ENCODE measurements at regions not wholly inside any gene's neighbourhood (a gene's known extent, or its start where the extent isn't known, plus 50 kb on each side); places are given as distances from the start of the nearest gene placed in this dataset.
"Not testable (repeated sequence)": the region's sequence is repeated elsewhere in the genome, so short reads cannot be mapped to it uniquely, and the experiment has no call there.

GRCh38 chr13:68713394-68713793, 1394.2 kb upstream of the ATXN8OS start:
- H3K4me1 ChIP-seq (ENCODE audit: control insufficient read depth, extremely low read depth, insufficient read depth, low read length) = no peaks in the 10 kb centered on the region
- no peak overlapping the region for H3K4me3 ChIP-seq (ENCODE audit: control insufficient read depth in 2 of 3, extremely low read depth in 1 of 3, insufficient read depth in 2 of 3, low read depth in 1 of 3, low read length in 3 of 3)
- H4K20me1 ChIP-seq (ENCODE audit: control insufficient read depth, extremely low read depth, insufficient read depth, low read length) = no peaks in the 10 kb centered on the region
- DNase-seq (ENCODE audit: low read depth, low spot score) (no peak), FAIRE-seq (no peak)
- H3K79me2 ChIP-seq (ENCODE audit: control insufficient read depth, insufficient read depth, low read length) = no peaks in the 10 kb centered on the region
- H3K9me1 ChIP-seq (ENCODE audit: control insufficient read depth, extremely low read depth, insufficient read depth, low read length) = no peaks in the 10 kb centered on the region
- TF ChIP-seq EZH2 (IDR thresholded peaks at IDR 0.05; ENCODE audit: low read length) (no peak), CTCF (optimal IDR thresholded peaks at IDR 0.05 in 1 of 3, IDR thresholded peaks at IDR 0.05 in 1 of 3, conservative IDR thresholded peaks at IDR 0.05 in 1 of 3; ENCODE audit: extremely low read depth in 1 of 3, insufficient read depth in 2 of 3, low read length in 3 of 3) (no peak)
- no peaks in the 10 kb centered on the region for H3K27me3 ChIP-seq (ENCODE audit: control insufficient read depth, extremely low read depth, insufficient read depth, low read length)
- dilution Hi-C loops (cut with MboI; ENCODE audit: extremely low pct_ligation_motif_present, low sequenced_read_pairs) = no loop called here
- H3K9ac ChIP-seq (ENCODE audit: control insufficient read depth, extremely low read depth, insufficient read depth, low read length) = no peak overlapping the region
- H3K27ac ChIP-seq (ENCODE audit: control insufficient read depth, insufficient read depth, low read length) = no peak overlapping the region
- H2AFZ ChIP-seq (ENCODE audit: control insufficient read depth, low read length) = no peak overlapping the region
- H3K36me3 ChIP-seq (ENCODE audit: control insufficient read depth in 2 of 2, extremely low read depth in 1 of 2, insufficient read depth in 2 of 2, low read length in 2 of 2) = no peaks in the 10 kb centered on the region
- no peaks in the 10 kb centered on the region for H3K9me3 ChIP-seq (ENCODE audit: control insufficient read depth, low read depth, low read length)
- no peak overlapping the region for H3K4me2 ChIP-seq (ENCODE audit: control insufficient read depth, extremely low read depth, insufficient read depth, low read depth, low read length)

- Histone ChIP-seq H3K4me1 (ENCODE audit: control insufficient read depth, extremely low read depth, insufficient read depth, low read length) (no peaks in the 10 kb centered on the region), H4K20me1 (ENCODE audit: control insufficient read depth, extremely low read depth, insufficient read depth, low read length) (no peaks in the 10 kb centered on the region), H3K9me1 (ENCODE audit: control insufficient read depth, extremely low read depth, insufficient read depth, low read length) (no peaks in the 10 kb centered on the region), H3K4me2 (ENCODE audit: control insufficient read depth, extremely low read depth, insufficient read depth, low read depth, low read length) (no peak overlapping the region), H3K4me3 (ENCODE audit: control insufficient read depth in 2 of 3, extremely low read depth in 1 of 3, insufficient read depth in 2 of 3, low read depth in 1 of 3, low read length in 3 of 3) (no peak overlapping the region), H3K27me3 (ENCODE audit: control insufficient read depth, extremely low read depth, insufficient read depth, low read length) (no peaks in the 10 kb centered on the region), H3K36me3 (ENCODE audit: control insufficient read depth in 2 of 2, extremely low read depth in 1 of 2, insufficient read depth in 2 of 2, low read length in 2 of 2) (no peaks in the 10 kb centered on the region), H3K79me2 (ENCODE audit: control insufficient read depth, insufficient read depth, low read length) (no peaks in the 10 kb centered on the region), H3K9ac (ENCODE audit: control insufficient read depth, extremely low read depth, insufficient read depth, low read length) (no peak overlapping the region), H2AFZ (ENCODE audit: control insufficient read depth, low read length) (no peak overlapping the region), H3K27ac (ENCODE audit: control insufficient read depth, insufficient read depth, low read length) (no peak overlapping the region), H3K9me3 (ENCODE audit: control insufficient read depth, low read depth, low read length) (no peaks in the 10 kb centered on the region)
- no peak for FAIRE-seq
- no peak for DNase-seq (ENCODE audit: low read depth, low spot score)
- TF ChIP-seq EZH2 (IDR thresholded peaks at IDR 0.05; ENCODE audit: low read length) (no peak), CTCF (optimal IDR thresholded peaks at IDR 0.05 in 1 of 3, IDR thresholded peaks at IDR 0.05 in 1 of 3, conservative IDR thresholded peaks at IDR 0.05 in 1 of 3; ENCODE audit: extremely low read depth in 1 of 3, insufficient read depth in 2 of 3, low read length in 3 of 3) (no peak)
- dilution Hi-C loops (cut with MboI; ENCODE audit: extremely low pct_ligation_motif_present, low sequenced_read_pairs) = no loop called here
Observed at GRCh38 chr13:68708336-68708908, 1399.2 kb upstream of the ATXN8OS start.

- H4K20me1 ChIP-seq (ENCODE audit: control insufficient read depth, extremely low read depth, insufficient read depth, low read length); H3K4me1 ChIP-seq (ENCODE audit: control insufficient read depth, extremely low read depth, insufficient read depth, low read length); H3K27me3 ChIP-seq (ENCODE audit: control insufficient read depth, extremely low read depth, insufficient read depth, low read length); H2AFZ ChIP-seq (ENCODE audit: control insufficient read depth, low read length); H3K9ac ChIP-seq (ENCODE audit: control insufficient read depth, extremely low read depth, insufficient read depth, low read length); H3K27ac ChIP-seq (ENCODE audit: control insufficient read depth, insufficient read depth, low read length); H3K4me2 ChIP-seq (ENCODE audit: control insufficient read depth, extremely low read depth, insufficient read depth, low read depth, low read length); dilution Hi-C loops (cut with MboI; ENCODE audit: extremely low pct_ligation_motif_present, low sequenced_read_pairs); FAIRE-seq; H3K4me3 ChIP-seq (ENCODE audit: control insufficient read depth in 2 of 3, extremely low read depth in 1 of 3, insufficient read depth in 2 of 3, low read depth in 1 of 3, low read length in 3 of 3); DNase-seq (ENCODE audit: low read depth, low spot score); H3K9me3 ChIP-seq (ENCODE audit: control insufficient read depth, low read depth, low read length); H3K9me1 ChIP-seq (ENCODE audit: control insufficient read depth, extremely low read depth, insufficient read depth, low read length); H3K36me3 ChIP-seq (ENCODE audit: control insufficient read depth in 2 of 2, extremely low read depth in 1 of 2, insufficient read depth in 2 of 2, low read length in 2 of 2); H3K79me2 ChIP-seq (ENCODE audit: control insufficient read depth, insufficient read depth, low read length): not testable (repeated sequence)
Observed at GRCh38 chr13:68706044-68706443, 1401.6 kb upstream of the ATXN8OS start.

All from keratinocyte (primary cell).